GM21390 (cell line): ENCODE measurements at regions not wholly inside any gene's neighbourhood (a gene's known extent, or its start where the extent isn't known, plus 50 kb on each side); places are given as distances from the start of the nearest gene placed in this dataset.

Experiments used
- ATAC-seq: cut with Tn5 transposase; IDR thresholded peaks from one replicate; pipeline ENCODE4 v1.9.1; 2021; ENCODE audit not compliant: unreplicated experiment

DNA sequence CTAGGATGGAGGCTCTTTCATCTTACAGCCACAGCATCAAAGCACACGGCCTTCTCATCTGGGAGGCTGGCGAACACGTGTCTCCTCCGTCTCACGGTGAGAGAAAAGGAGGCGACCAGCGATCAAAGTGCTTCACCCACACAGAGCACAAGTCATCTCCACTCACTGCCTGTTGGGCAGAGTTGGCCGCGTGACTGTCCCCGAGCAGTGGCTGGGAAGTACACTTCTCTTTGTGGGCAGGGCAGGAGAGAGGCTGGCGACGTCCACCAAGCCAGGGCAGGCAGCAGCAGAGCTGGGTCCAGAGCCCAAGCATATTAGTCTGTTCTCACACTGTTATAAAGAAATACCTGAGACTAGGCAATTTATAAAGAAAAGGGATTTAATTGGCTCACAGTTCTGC lies 64.1 kb upstream of the FOXC1 start:
- no peak for ATAC-seq

DNA sequence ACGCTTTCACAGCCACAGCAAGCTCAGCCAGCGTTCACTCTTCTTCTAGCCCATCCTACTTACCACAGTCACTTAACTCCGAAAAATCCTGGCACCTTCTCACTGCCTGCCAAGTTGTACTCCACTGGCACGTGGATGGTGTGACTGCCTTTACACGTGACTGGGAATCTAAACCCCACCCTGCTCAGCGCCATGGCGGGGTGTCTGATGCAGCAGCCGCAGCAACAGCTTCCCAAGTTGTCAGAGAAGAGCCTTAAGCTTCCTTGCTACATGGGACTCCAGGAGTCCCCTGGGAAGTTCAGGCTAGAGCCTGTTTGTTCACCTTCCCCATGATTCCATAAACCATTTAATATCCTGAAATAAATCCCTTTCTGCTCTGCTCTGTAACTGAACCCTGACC lies 61.9 kb upstream of the FOXC1 start:
- ATAC-seq = no peak

DNA sequence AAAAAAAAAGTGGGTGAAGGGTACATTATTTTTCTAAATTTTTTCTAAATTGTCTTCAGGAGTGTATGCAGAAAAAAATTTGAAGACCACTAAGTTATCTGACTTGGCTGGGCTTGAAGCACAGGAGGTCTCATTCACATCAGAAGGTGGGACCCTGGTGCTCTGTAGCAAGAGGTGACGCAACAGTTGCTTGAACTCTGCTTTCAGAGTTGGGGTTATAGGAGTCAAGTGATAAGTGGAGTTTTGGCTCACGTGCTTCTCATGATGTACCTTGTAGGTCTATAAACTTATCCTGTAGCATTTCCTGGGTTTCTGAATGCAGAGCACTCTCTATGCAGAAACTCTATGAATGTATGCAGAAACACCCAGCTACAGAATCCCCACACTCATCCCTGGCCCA lies 58.5 kb upstream of the FOXC1 start:
- ATAC-seq = no peak

DNA sequence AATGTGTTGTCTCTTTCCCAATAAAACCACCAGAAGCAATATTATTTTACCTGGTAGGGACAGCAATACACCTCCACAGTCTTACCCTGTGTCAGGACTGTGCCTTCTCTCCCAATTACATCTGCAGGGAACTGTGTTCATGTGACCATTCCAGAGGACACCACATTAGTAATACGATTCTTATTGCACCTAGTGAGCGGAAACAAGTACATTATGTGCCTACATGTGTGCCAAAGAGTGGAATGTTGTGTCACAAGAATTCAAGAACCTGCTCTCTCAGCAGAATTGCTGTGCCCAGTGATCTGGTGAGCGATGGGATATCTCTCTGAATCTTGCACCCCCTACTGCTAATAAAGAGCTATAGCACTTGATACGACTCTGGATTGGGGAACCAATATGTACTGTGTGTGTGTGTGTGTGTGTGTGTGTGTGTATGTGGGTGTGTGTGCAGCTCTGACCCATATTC lies 57.4 kb upstream of the FOXC1 start:
- ATAC-seq = no peak

DNA sequence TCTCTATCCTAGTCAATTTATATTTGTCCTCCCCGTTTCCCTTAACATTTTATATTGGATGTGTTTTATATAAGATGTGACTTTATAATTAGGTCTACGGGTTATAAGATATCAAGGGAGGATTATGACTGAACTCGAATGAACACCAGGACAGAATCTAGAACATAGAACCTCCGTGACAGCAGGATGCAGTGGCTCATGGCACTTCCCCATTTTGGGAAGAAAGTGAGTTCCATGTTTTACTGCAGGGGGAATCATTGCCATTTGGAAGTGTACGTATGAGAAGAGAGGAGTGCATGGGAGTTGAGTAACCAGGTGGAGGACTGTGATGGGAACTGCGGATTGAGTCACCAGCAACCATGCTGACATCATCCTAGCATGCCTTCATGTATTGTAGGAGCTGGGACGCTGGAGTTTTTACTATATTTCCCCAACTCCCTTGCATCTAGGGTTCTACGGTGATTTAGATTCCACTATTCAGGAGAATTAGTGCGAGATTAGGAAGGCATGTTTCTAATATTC lies 56.1 kb upstream of the FOXC1 start:
- ATAC-seq = no peak

GRCh38 chr6:1554141-1554475 lies 55.6 kb upstream of the FOXC1 start:
- ATAC-seq = no peak

GRCh38 chr6:1554476-1555310 lies 55.0 kb upstream of the FOXC1 start:
- ATAC-seq = peak; percentile 83

DNA sequence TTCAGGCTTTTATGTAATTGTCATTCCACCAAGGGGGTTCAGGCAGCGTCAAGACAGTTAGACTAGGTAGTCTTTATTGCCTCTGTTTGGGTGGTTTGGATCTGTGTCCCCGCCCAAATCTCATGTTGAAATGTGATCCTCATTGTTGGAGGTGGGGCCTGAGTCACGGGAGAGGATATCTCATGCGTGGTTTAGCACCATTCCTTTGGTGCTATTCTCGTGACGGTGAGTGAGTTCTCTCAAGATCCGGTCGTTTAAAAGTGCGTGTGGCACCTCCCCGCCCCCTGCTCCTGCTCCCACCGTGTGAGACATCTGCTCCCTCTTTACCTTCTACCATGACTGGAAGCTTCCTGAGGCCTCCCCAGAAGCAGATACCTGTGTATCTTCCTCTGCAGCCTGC lies 51.3 kb upstream of the FOXC1 start:
- ATAC-seq = no peak
